Natural killer cell (primary cell): ENCODE measurements at regions not wholly inside any gene's neighbourhood (a gene's known extent, or its start where the extent isn't known, plus 50 kb on each side); places are given as distances from the start of the nearest gene placed in this dataset.

Source experiments
- ATAC-seq, 3 donors: fragments of 150-1000 bp in 2 of 3; fragments of 200-7000 bp in 1 of 3; cut with Tn5 transposase; 1 replicate in 1 of 3; 2 replicates in 2 of 3; pipeline ENCODE4 v1.10.0; 2021; ENCODE audit warnings: mild to moderate bottlenecking in 2 of 3, moderate library complexity in 2 of 3
- DNase-seq, 2 donors: peaks; one replicate each; pipeline versions ENCODE4 v3.0.0 to v3.0.0-alpha.2; 2013 to 2021; ENCODE audit warnings: mixed read lengths in 1 of 2
- H3K27ac ChIP-seq: one replicate; pipeline ENCODE4 v1.5.1; 2013; ENCODE audit warnings: mild to moderate bottlenecking, low read length
- H3K27me3 ChIP-seq: one replicate; pipeline ENCODE4 v1.6.1; 2013; ENCODE audit warnings: low read length; ENCODE audit not compliant: control insufficient read depth, insufficient read depth
- H3K36me3 ChIP-seq: one replicate; pipeline ENCODE4 v1.6.1; 2013; ENCODE audit warnings: low read length; ENCODE audit not compliant: control insufficient read depth, insufficient read depth
- H3K4me1 ChIP-seq: one replicate; pipeline ENCODE4 v1.6.1; 2013; ENCODE audit warnings: low read length; ENCODE audit not compliant: control insufficient read depth, insufficient read depth
- H3K4me3 ChIP-seq: one replicate; pipeline ENCODE4 v1.5.1; 2013; ENCODE audit warnings: low read length
- H3K9me3 ChIP-seq: one replicate; pipeline ENCODE4 v1.6.1; 2013; ENCODE audit warnings: low read length; ENCODE audit not compliant: control insufficient read depth, insufficient read depth
- H3K27ac Mint-ChIP-seq, 2 donors: one replicate each; pipeline ENCODE4 v1.8.0; 2022; ENCODE audit warnings: mild to moderate bottlenecking in 2 of 2, mixed read lengths in 2 of 2, moderate library complexity in 1 of 2
- H3K27me3 Mint-ChIP-seq, 2 donors: one replicate each; pipeline ENCODE4 v1.8.0; 2022; ENCODE audit warnings: low read depth in 2 of 2, mixed read lengths in 2 of 2
- H3K36me3 Mint-ChIP-seq: one replicate; pipeline ENCODE4 v1.8.0; 2022; ENCODE audit warnings: mixed read lengths
- H3K4me1 Mint-ChIP-seq, 2 donors: one replicate each; pipeline ENCODE4 v1.8.0; 2022; ENCODE audit warnings: mixed read lengths in 2 of 2
- H3K4me3 Mint-ChIP-seq: one replicate; pipeline ENCODE4 v1.8.0; 2022; ENCODE audit warnings: mild to moderate bottlenecking, moderate library complexity, mixed read lengths
- H3K9me3 Mint-ChIP-seq, 2 donors: one replicate each; pipeline ENCODE4 v1.8.0; 2022; ENCODE audit warnings: mixed read lengths in 2 of 2
- WGBS: methylation state at CpG from one replicate; pipeline ENCODE4 v1.1.7; 2013; ENCODE audit warnings: missing lambda C conversion rate; ENCODE audit not compliant: insufficient coverage; 5-methylcytosine and 5-hydroxymethylcytosine counted together
- intact Hi-C: fragments of 100-400 bp; cut with micrococcal nuclease; formaldehyde crosslinking; loops from one replicate; pipeline ENCODE4 v1.14.2; 2022
- TF ChIP-seq, protein P1 (sequence below): fragments of 200-600 bp; IDR thresholded peaks from one replicate; pipeline ENCODE4 v1.8.0; 2022; ENCODE audit warnings: antibody characterized with exemption

- H3K36me3 Mint-ChIP-seq = no peaks in the 10 kb centered on the region
- H3K4me3 ChIP-seq = no peak overlapping the region
Measured at GRCh38 chr9:17060450-17060849, 74.4 kb upstream of the CNTLN start.

DNA sequence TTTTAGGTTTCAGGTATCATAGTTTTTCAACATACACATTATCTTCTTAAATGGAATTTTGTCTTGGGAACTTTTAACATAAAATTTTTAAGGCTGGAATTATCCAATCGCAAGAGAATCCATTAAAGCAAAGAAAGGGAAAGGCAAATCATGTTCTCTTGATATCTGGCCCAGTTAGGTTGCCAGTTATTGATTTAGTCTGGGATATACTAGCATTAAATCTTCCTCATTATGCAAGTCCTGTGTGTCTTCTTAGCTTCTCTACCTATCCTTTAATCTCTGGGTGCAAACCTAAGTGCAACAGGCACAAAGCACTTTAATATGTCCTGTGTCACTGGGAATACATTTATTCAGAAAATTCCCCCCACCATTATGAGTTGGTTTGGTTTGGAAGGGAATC, 75.4 kb upstream of the CNTLN start:
- no peak overlapping the region for H3K27ac Mint-ChIP-seq

More at GRCh38 chr9:17060450-17060849, 74.4 kb upstream of the CNTLN start:
- Mint-ChIP-seq H3K4me3 (no peak overlapping the region), H3K9me3 (no peaks in the 10 kb centered on the region), H3K4me1 (peaks cover 0 to 4% of the 10 kb centered on the region in 2 donors), H3K27me3 (peaks cover 10 to 36% of the 10 kb centered on the region in 2 donors), H3K27ac (no peak overlapping the region)
- no peaks in the 10 kb centered on the region for H3K9me3 ChIP-seq
- no peak overlapping the region for H3K27ac ChIP-seq
- TF ChIP-seq, protein P1, sequence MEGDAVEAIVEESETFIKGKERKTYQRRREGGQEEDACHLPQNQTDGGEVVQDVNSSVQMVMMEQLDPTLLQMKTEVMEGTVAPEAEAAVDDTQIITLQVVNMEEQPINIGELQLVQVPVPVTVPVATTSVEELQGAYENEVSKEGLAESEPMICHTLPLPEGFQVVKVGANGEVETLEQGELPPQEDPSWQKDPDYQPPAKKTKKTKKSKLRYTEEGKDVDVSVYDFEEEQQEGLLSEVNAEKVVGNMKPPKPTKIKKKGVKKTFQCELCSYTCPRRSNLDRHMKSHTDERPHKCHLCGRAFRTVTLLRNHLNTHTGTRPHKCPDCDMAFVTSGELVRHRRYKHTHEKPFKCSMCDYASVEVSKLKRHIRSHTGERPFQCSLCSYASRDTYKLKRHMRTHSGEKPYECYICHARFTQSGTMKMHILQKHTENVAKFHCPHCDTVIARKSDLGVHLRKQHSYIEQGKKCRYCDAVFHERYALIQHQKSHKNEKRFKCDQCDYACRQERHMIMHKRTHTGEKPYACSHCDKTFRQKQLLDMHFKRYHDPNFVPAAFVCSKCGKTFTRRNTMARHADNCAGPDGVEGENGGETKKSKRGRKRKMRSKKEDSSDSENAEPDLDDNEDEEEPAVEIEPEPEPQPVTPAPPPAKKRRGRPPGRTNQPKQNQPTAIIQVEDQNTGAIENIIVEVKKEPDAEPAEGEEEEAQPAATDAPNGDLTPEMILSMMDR = no peak
- H3K4me1 ChIP-seq = no peaks in the 10 kb centered on the region
- ATAC-seq = no peak
- no peaks in the 10 kb centered on the region for H3K36me3 ChIP-seq
- intact Hi-C loops = no loop called here
- no peaks in the 10 kb centered on the region for H3K27me3 ChIP-seq
- no peak for DNase-seq

GRCh38 chr9:17057729-17058128, 77.1 kb upstream of the CNTLN start:
- Mint-ChIP-seq H3K9me3 (no peaks in the 10 kb centered on the region), H3K27ac (no peak overlapping the region), H3K4me3 (no peak overlapping the region), H3K4me1 (no peaks in the 10 kb centered on the region), H3K27me3 (peaks cover 5 to 26% of the 10 kb centered on the region in 2 donors), H3K36me3 (no peaks in the 10 kb centered on the region)
- Histone ChIP-seq H3K4me1 (no peaks in the 10 kb centered on the region), H3K27me3 (no peaks in the 10 kb centered on the region), H3K27ac (no peak overlapping the region), H3K36me3 (no peaks in the 10 kb centered on the region), H3K4me3 (no peak overlapping the region), H3K9me3 (no peaks in the 10 kb centered on the region)
- DNase-seq (no peak), ATAC-seq (no peak)
- WGBS = 79% methylated on average over 3 of the region's 3 CpGs
- intact Hi-C loops = no loop called here
- TF ChIP-seq, protein P1 = no peak

More for the DNA sequence above, 75.4 kb upstream of the CNTLN start:
- TF ChIP-seq, protein P1 = no peak
- no peaks in the 10 kb centered on the region for H3K9me3 Mint-ChIP-seq
- 71% methylated on average over 1 of the region's 1 CpG for WGBS
- no peaks in the 10 kb centered on the region for H3K27me3 ChIP-seq
- peaks cover 10 to 36% of the 10 kb centered on the region in 2 donors for H3K27me3 Mint-ChIP-seq
- no peaks in the 10 kb centered on the region for H3K36me3 Mint-ChIP-seq
- no peak for DNase-seq
- peaks cover 0 to 4% of the 10 kb centered on the region in 2 donors for H3K4me1 Mint-ChIP-seq
- no peak overlapping the region for H3K4me3 Mint-ChIP-seq
- H3K36me3 ChIP-seq = no peaks in the 10 kb centered on the region
- ATAC-seq = no peak
- H3K4me1 ChIP-seq = no peaks in the 10 kb centered on the region
- no peak overlapping the region for H3K4me3 ChIP-seq
- intact Hi-C loops = no loop called here
- H3K27ac ChIP-seq = no peak overlapping the region
- no peaks in the 10 kb centered on the region for H3K9me3 ChIP-seq

DNA sequence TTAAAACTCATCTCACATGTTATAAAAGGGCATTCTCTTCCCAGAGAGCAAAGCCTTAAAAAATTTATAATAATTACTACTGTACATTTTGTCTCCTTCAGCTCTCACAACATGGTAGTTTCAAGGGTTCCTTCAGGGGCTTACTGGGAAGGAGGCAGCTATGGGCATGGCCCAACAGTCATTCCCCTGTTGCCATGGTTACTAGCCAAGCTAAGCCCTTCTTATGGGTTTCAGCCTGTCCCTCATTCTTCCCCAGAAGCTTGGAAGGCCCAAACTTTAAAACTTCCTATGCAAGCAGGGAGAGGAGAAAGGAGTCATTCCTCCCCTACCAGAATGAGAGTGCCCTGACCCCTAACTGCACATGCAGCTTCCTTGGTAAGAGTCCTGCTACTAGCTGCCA, 82.2 kb upstream of the CNTLN start:
- intact Hi-C loops = no loop called here
- DNase-seq (no peak), ATAC-seq (no peak)
- no peak overlapping the region for H3K4me3 Mint-ChIP-seq
- no peaks in the 10 kb centered on the region for H3K36me3 Mint-ChIP-seq
- H3K27ac Mint-ChIP-seq = no peak overlapping the region
- no peaks in the 10 kb centered on the region for H3K9me3 ChIP-seq
- no peaks in the 10 kb centered on the region for H3K36me3 ChIP-seq
- TF ChIP-seq, protein P1 = no peak
- H3K27me3 ChIP-seq = no peaks in the 10 kb centered on the region
- peaks cover 0 to 7% of the 10 kb centered on the region in 2 donors for H3K27me3 Mint-ChIP-seq
- H3K4me3 ChIP-seq = no peak overlapping the region
- H3K9me3 Mint-ChIP-seq = no peaks in the 10 kb centered on the region
- H3K4me1 Mint-ChIP-seq = no peaks in the 10 kb centered on the region
- H3K4me1 ChIP-seq = no peaks in the 10 kb centered on the region
- no peak overlapping the region for H3K27ac ChIP-seq
